Posterior cingulate gyrus (tissue), 11 donors: ENCODE measurements at regions not wholly inside any gene's neighbourhood (a gene's known extent, or its start where the extent isn't known, plus 50 kb on each side); places are given as distances from the start of the nearest gene placed in this dataset.
A peak's percentile ranks its signal among the peaks of the same experiment; 100 is the strongest.

ENCODE experiments used
- DNase-seq, 10 donors: peaks; one replicate each; pipeline versions ENCODE4 v3.0.0 to v3.0.0-alpha.2; 2020 to 2021; ENCODE audit warnings: mixed read lengths in 3 of 10
- intact Hi-C: fragments of 100-400 bp; cut with DNase I; formaldehyde crosslinking; loops from one replicate; pipeline ENCODE4 v1.15.1; 2023

DNA sequence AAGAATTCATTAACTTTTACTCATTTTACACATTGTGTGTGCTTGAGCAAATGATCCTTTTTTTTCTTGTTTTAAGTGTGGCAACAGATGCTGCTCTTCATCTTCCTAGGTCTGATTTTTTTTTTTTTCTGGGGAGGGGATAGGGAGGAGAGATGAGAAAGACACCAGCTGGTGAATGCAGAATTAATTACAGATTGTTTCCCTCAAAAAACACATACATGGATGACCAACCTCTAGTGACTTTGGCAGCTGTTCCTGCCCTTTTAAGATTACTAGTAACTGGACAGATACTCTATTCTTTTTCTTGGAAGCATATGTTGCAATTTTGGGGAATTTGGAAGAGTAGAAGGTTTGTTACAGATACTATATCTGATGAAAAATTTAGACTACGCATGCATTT is 103.6 kb upstream of the MYO16 start:
- intact Hi-C loops, result no loop called here
- no peak for DNase-seq

DNA sequence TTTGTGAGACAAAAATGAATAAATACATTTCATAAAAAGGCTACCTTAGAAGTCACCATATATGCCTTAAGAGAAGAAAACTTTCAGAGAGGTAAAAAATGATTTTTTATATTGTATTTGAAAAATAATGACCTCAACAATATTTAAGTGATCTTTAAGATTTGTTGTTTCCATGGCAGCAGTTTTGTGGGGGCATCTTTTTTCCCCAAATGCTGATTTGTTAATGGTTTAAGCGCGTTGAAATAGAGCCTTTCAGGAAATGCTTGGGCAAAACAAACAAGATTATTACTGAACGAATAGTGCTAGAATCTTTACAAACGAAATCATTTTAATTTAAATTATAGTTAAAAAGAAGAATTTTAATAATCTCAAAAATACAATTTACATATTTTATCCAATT is 103.1 kb upstream of the MYO16 start:
- DNase-seq, result no peak
- intact Hi-C loops, result no loop called here

DNA sequence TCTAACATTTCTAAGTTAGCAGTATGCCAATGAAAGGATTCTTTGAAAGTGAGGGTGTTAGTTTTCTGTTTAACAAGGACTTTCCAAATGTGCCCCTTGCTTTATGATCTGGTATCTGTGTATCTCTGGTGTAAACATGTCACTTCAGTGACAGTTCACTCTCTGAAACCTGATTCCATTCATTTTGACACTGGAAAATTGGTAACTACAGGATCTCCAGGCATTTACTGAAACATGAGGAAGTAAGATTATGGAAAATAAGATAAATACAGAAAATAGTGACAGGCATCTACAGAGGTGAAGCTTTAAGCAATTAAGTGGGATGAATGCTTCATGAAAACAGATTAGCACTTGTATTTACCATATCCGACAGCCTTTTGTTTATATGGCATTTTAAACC is 101.6 kb upstream of the MYO16 start:
- no peak for DNase-seq
- intact Hi-C loops, result no loop called here

DNA sequence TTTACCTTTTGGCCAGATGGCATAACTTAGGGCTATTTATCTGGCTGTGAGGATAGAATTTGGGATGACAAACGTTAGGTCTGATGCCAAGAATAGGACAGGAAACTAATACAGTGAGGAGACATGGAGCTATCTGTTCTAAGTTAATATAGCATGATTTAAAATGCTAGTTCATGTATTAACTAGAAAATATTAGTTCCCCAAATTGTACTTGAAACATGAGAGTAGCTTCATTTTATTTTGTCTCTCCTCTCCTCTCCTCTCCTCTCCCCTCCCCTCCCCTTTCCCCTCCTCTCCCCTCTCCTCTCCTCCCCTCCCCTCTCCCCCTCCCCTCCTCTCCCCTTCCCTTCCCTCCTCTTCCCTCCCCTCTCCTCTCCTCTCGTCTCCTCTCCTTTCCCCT is 101.1 kb upstream of the MYO16 start:
- intact Hi-C loops, result no loop called here
- no peak for DNase-seq

DNA sequence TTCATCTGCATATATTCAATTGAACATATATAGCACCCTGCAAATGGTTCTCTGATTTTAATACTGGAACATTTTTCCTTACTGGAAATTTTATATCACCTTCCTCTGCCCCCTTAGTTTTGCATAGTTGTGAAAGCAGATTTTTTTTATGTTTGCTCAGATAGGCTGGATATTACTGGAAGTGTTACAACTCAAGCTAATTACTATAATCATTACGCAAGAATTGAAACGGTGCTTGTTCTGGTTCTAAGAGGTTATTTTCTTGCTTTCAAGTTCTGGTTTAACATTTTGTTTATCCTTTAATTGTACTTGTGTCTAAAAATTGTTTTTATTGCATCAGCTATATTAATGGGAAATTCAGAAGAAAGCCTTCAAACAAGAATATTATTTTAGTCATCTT is 95.6 kb upstream of the MYO16 start:
- intact Hi-C loops, result no loop called here
- DNase-seq, result no peak

DNA sequence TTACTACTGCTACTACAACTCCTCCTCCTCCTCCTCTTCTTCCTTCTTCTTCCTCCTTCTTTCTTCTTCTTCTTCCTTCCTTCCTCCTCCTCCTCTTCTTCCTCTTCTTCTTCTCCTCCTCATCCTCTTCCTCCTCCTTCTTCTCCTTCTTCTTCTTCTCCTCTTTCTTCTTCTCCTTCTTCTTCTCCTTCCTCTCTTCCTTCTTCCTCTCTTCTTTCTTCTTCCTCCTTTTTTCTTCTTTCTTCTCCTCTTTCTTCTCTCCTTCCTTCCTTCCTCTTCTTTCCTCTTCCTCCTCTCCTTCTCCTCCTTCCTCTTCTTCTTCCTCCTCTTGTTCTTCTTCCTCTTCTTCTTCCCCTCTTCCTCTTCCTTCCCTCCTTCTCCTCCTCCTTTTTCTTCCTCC is 94.7 kb upstream of the MYO16 start:
- DNase-seq, result no peak
- intact Hi-C loops, result no loop called here

DNA sequence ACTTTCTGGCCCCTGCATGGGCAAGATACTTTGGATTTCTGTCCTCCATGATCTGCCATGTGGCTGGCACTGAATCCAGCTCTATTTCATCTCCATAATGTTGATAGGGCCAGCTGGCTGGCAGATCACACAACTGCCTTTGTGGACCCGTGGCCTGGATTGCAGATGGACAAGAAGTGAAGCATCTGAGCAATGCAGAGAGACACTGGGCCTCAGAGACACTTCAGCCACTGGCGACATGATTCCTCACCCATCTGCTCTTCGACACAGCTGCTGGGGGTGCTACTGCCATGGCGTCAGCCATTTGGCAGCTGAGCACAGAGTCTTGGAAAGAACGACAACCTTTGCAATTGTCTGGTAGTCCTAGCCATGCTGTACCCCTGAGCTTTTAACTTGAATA is 79.5 kb upstream of the MYO16 start:
- DNase-seq, result peak in 3 of 10 donors; percentile 8 to 59 (median 58)
- intact Hi-C loops, result no loop called here

- intact Hi-C loops, result no loop called here
Observed at GRCh38 chr13:108551674-108552073, 77.7 kb upstream of the MYO16 start.

GRCh38 chr13:108558489-108558888 is 70.9 kb upstream of the MYO16 start:
- peak in 1 of 10 donors; percentile 28 for DNase-seq
- intact Hi-C loops, result no loop called here

More at GRCh38 chr13:108551674-108552073, 77.7 kb upstream of the MYO16 start:
- DNase-seq, result no peak

- DNase-seq, result peak in 1 of 10 donors; percentile 82
- intact Hi-C loops, result no loop called here
Observed at GRCh38 chr13:108560093-108560492, 69.3 kb upstream of the MYO16 start.

- DNase-seq, result no peak
- intact Hi-C loops, result no loop called here
Observed at GRCh38 chr13:108561149-108561548, 68.3 kb upstream of the MYO16 start.

DNA sequence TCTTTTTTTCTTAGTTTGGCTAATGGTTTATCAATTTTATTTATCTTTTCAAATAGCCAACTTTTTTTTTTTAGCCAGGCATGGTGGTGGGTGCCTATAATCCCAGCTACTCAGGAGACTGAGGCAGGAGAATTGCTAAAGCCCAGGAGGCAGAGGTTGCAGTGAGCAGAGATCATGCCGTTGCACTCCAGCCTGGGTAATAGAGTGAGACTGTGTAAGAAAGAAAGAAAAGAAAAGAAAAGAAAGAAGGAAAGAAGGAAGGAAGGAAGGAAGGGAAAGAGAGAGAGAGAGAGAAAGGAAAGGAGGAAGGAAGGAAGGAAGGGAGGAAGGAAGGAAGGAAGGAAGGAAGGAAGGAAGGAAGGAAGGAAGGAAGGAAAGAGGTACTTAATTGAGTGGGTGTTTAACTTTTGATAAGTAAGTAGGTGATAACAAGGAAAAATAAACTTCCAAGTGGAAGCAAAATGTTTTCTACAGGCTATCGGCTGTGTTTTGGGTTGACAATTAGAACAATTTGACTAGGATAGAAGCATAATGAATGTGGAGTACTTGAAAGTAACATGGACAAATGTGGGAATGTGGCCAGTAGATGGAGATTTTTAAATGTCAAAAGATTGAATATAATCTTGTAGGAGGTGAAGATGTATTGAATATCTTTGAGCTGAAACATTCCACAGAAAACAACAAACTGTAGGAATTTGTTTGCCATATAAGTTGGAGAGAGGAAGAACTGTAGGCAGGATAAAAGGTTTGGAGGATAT is 62.8 kb upstream of the MYO16 start:
- intact Hi-C loops, result no loop called here
- DNase-seq, result no peak

- no peak for DNase-seq
- intact Hi-C loops, result no loop called here
Observed at GRCh38 chr13:108572782-108573211, 56.6 kb upstream of the MYO16 start.

- DNase-seq, result no peak
- intact Hi-C loops, result no loop called here
Observed at GRCh38 chr13:108573455-108573854, 56.0 kb upstream of the MYO16 start.

GRCh38 chr13:108574856-108575255 is 54.6 kb upstream of the MYO16 start:
- no peak for DNase-seq
- intact Hi-C loops, result no loop called here

DNA sequence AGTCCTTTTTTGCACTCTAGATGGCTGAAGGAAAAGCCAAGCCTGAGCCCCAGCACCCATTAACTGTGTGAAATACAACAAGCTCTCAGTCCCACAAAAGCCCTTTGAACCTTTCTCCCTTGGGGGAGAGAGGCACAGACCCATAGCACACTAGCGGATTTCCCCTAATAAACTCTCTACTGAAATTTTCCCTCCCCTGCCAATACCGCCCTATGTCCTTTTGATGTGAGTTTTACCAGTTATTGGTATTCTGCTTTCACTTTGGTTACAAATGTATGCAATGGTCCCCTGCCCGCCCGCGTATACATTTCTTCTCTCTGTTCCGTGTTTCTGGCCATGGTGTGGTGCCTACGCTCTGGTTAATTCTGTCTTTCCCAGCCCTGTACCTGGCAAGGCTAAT is 54.0 kb upstream of the MYO16 start:
- DNase-seq, result no peak
- intact Hi-C loops, result no loop called here
